HFF-Myc (cell line): ENCODE measurements at regions not wholly inside any gene's neighbourhood (a gene's known extent, or its start where the extent isn't known, plus 50 kb on each side); places are given as distances from the start of the nearest gene placed in this dataset.

Experiments used
- DNase-seq: peaks from one replicate; pipeline ENCODE4 v3.0.0-alpha.2; 2011; ENCODE audit warnings: low read depth; ENCODE audit errors: extremely low read depth
- H3K4me3 ChIP-seq: replicated peaks from 2 replicates; pipeline ENCODE4 v1.5.1; 2011; ENCODE audit warnings: low read depth, mild to moderate bottlenecking, control low read depth, low read length
- TF ChIP-seq, protein P1 (sequence below): IDR thresholded peaks from 2 replicates; pipeline ENCODE4 v1.5.1; 2012; ENCODE audit warnings: mild to moderate bottlenecking, low read depth, low read length, control low read depth; ENCODE audit errors: missing control alignments

GRCh38 chr20:51917886-51918535, 115.7 kb upstream of the SALL4 start:
- no peak for DNase-seq
- no peak overlapping the region for H3K4me3 ChIP-seq
- TF ChIP-seq, protein P1, sequence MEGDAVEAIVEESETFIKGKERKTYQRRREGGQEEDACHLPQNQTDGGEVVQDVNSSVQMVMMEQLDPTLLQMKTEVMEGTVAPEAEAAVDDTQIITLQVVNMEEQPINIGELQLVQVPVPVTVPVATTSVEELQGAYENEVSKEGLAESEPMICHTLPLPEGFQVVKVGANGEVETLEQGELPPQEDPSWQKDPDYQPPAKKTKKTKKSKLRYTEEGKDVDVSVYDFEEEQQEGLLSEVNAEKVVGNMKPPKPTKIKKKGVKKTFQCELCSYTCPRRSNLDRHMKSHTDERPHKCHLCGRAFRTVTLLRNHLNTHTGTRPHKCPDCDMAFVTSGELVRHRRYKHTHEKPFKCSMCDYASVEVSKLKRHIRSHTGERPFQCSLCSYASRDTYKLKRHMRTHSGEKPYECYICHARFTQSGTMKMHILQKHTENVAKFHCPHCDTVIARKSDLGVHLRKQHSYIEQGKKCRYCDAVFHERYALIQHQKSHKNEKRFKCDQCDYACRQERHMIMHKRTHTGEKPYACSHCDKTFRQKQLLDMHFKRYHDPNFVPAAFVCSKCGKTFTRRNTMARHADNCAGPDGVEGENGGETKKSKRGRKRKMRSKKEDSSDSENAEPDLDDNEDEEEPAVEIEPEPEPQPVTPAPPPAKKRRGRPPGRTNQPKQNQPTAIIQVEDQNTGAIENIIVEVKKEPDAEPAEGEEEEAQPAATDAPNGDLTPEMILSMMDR, result no peak

GRCh38 chr20:51916244-51916643, 113.9 kb upstream of the SALL4 start:
- H3K4me3 ChIP-seq, result no peak overlapping the region
- TF ChIP-seq, protein P1, result no peak
- no peak for DNase-seq

- H3K4me3 ChIP-seq, result no peak overlapping the region
- no peak for DNase-seq
- TF ChIP-seq, protein P1, result no peak
Observed at GRCh38 chr20:51914758-51915157, 112.4 kb upstream of the SALL4 start.

- DNase-seq, result no peak
- TF ChIP-seq, protein P1, result no peak
- no peak overlapping the region for H3K4me3 ChIP-seq
Observed at GRCh38 chr20:51910321-51911050, 108.2 kb upstream of the SALL4 start.

DNA sequence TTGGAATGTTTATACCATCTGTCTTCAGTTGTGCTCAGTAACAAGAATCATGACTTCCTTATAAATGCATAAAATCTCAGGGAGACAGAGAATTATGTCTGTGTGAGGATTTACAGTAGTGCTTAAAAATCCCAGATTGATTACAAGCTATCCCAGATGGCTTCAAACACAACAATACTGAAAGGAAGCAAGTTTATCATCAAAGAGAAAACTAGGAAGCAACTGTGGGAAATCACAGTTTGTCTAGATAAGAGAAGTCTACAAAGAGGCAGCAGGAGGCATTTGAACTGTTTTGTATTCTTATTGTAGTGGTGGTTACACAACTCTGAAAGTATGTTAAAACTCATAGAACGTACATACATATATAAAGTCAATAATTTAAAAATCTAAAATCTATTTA, 104.4 kb upstream of the SALL4 start:
- no peak for DNase-seq
- TF ChIP-seq, protein P1, result no peak
- H3K4me3 ChIP-seq, result no peak overlapping the region

DNA sequence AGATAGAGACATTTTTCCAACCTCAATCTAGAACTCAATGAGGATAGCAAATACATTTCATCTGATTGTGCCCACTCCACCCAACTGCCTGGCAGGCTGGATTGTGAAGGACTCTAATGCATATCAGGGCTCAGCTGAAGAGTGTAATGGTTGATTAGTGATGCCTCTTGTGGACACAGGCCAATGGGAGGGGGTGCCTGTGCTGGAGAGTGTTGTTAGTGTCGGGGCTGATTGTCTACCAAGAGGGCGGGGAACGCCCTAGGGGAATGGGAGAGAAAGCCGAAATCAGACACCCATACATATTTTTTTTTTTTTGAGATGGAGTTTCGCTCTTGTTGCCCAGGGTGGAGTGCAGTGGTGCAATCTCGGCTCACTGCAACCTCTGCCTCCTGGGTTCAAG, 103.7 kb upstream of the SALL4 start:
- DNase-seq, result no peak
- no peak overlapping the region for H3K4me3 ChIP-seq
- TF ChIP-seq, protein P1, result no peak

DNA sequence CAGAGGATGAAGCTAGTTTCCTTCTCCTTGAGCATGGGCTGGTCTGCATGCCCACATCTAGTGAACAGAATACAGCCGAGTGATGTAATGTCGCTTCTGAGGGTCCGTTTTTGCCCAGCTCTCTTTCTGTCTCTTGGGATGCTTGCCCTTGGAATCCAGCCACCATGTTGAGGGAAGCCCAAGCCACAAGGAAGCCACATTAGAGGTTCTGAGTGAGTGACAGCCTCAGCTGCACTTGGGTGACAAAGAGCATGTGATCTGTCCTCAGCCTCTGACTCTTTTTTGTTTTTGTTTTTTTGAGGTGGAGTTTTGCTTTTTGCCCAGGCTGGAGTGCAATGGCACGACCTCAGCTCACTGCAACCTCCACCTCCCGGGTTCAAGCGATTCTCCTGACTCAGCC, 100.6 kb upstream of the SALL4 start:
- no peak overlapping the region for H3K4me3 ChIP-seq
- TF ChIP-seq, protein P1, result no peak
- DNase-seq, result no peak
